ENCODE measurements at regions not wholly inside any gene's neighbourhood (a gene's known extent, or its start where the extent isn't known, plus 50 kb on each side); places are given as distances from the start of the nearest gene placed in this dataset.

DNA sequence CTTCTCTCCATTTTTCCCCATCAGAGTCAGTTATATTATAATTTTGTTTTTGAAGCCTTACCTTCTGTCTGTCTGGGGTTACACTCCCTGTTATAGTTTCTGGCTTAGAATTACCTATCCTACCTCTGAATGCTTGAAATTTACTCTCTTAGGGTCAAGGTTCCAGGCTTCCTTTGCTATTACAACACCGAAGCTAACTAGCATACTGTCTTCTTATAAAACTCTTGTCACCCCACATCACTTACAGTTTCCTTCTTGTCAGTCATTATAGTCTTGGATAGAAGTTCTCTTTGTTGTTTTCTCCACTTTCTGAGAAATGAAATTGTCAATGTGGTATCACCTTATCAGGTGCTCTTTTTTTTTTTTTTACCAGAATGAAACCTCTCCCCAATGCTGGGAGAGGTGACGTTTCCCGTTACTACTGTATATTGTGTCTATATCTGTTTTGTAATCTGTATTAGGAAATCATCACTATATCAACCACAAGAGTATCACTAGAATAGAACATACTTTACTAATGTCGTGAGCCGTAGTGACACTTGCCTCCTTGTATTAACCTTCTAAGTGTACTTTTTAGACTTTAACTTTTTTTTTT lies 69.2 kb upstream of the PSMA6 start:
- no peak for DNase-seq (ENCODE audit: low spot score)

DNA sequence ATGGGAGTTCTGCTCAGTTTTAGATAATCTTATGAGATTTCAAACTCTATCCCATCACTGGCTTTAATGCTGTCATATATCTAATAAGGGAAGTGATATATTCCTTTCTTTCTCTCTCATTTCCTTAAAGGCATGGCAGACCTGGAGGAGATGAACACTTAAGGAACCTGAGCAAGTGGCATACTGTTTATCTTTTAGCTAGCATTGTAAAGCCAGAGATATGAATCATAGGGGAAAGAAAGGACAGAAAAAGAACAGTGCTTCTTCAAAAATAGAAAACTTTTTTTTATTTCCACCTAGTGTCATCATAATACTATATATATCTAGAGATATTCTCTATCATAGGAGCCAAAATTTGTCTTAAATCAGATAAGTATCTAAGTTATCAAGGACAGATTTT lies 68.3 kb upstream of the PSMA6 start:
- DNase-seq (ENCODE audit: low spot score), result no peak

DNA sequence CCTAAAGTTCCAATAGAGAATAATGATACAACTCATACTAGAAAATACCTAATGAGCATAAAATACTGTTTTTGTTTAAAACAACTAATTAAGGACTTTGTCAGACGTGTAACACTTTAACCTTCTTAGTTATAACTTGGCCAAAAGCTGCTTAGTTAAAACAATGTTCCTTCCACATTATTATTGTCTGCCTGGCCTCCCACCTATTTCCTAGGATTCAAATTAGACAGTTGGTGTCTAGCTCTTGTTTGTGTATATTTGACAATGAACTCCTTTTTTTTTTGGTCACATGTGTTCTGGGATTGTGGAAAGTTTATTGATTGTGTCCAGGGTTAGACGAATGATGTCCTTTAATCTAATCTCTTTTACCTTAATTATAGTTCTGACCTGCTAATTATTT lies 67.6 kb upstream of the PSMA6 start:
- DNase-seq (ENCODE audit: low spot score), result no peak

DNA sequence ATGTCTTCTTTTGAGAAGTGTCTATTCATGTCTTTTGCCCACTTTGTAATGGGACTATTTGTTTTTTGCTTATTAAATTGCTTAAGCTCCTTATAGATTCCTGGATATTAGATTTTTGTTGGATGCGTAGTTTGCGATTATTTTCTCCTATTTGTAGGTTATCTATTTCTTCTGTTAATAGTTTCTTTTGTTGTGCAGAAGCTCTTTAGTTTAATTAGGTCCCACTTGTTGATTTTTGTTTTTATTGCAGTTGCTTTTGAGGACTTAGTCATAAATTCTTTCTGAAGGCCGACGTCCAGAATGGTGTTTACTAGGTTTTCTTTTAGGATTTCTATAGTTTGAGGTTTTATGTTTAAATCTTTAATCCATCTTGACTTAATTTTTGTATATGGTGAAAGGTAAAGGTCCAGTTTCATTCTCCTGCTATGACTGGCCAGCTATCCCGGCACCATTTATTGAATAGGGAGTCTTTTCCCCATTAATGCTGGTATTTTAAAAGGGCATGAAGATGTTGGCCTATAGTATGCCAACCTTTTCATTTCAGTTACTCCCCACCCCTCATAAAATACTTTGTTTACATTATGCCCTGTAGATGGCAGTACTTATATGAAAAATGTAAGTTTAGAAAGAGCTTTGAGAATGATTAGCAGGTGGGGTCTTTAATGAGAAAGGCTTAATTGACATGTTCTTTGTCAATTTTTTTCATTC lies 62.9 kb upstream of the PSMA6 start:
- no peak for DNase-seq (ENCODE audit: low spot score)

GRCh38 chr14:35229792-35230089 lies 62.4 kb upstream of the PSMA6 start:
- no peak for DNase-seq (ENCODE audit: low spot score)

DNA sequence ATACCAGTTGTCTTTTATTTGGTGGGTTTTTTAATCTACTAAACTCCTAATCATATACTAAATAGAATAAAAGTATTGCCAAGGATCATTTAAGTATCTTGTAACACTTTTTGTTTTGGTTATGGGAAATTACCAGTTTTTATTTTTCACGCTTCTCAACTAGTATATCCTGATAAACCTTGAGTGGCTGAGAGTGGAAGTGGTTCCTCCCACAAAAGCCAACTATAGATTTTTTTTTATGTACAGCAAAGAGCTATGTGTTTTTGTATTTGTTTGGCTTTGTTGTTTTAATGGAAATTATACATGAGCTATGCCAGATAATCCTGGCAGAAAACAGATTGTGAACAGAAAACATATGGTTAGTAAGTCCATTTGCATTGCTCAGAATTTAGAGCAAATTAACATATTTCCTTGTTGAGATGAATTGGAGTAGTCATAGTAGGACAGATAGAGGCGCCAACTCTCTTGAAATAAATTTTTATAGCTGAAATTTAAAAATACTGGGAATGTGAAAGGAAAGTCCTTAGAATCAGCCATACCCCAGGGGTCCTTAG lies 60.9 kb upstream of the PSMA6 start:
- DNase-seq (ENCODE audit: low spot score), result no peak

GRCh38 chr14:35234012-35234805 lies 58.0 kb upstream of the PSMA6 start:
- peak; percentile 30 for DNase-seq (ENCODE audit: low spot score)

DNA sequence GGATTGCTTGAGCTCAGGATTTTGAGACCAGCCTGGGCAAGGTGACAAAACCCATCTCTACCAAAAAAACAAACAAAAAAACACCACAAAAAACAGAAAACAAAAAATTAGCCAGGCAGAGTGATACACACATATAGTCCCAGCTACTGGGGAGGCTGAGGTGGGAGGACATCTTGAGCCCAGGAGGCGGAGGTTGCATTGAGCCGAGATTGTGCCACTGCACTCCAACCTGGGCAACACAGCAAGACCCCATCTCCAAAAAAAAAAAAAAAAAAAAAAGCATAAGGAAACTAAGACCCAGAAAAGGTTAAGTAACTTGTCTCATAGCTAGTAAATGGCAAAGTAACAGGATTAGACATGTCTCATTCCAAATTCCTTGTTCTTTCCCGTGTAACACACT lies 56.3 kb upstream of the PSMA6 start:
- no peak for DNase-seq (ENCODE audit: low spot score)

DNA sequence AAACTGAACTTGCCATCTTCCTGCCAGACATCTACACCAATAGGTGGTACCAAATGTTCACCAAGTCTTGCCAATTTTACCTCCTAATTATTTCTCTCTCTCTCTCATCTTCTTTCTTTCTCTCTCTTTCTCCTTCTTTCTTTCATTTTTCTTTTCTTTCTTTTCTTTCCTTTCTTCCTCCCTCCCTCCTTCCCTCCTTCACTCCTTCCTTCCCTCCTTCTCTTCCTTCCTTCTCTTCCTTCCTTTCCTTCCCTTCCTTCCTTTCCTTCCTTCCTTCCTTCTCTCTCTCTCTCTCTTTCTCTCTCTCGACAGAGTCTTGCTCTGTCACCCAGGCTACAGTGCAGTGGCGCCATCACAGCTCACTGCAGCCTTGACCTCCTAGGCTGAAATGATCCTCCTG lies 55.4 kb upstream of the PSMA6 start:
- no peak for DNase-seq (ENCODE audit: low spot score)

GRCh38 chr14:35240231-35240630 lies 52.0 kb upstream of the PSMA6 start:
- no peak for DNase-seq (ENCODE audit: low spot score)

Data from AG20443 (cell line).